Mammary epithelial cell (primary cell): ENCODE measurements at regions not wholly inside any gene's neighbourhood (a gene's known extent, or its start where the extent isn't known, plus 50 kb on each side); places are given as distances from the start of the nearest gene placed in this dataset.
"Not testable (repeated sequence)": the region's sequence is repeated elsewhere in the genome, so short reads cannot be mapped to it uniquely, and the experiment has no call there.

Experiments
- CTCF ChIP-seq, 2 donors: IDR thresholded peaks in 1 of 2; conservative IDR thresholded peaks in 1 of 2; 2 replicates each; pipeline ENCODE4 v1.5.1; 2011 to 2012; ENCODE audit warnings: inconsistent platforms in 2 of 2, low read length in 2 of 2, mild to moderate bottlenecking in 2 of 2, control low read depth in 1 of 2, low read depth in 1 of 2; ENCODE audit not compliant: insufficient read depth in 1 of 2; ENCODE audit errors: extremely low read depth in 1 of 2
- EZH2 ChIP-seq: IDR thresholded peaks from 2 replicates; pipeline ENCODE4 v1.6.1; 2012; ENCODE audit warnings: low read length, inconsistent platforms, borderline replicate concordance

- not testable (repeated sequence) for TF ChIP-seq CTCF (conservative IDR thresholded peaks at IDR 0.05 in 1 of 2, IDR thresholded peaks at IDR 0.05 in 1 of 2; ENCODE audit: extremely low read depth in 1 of 2, insufficient read depth in 1 of 2, low read depth in 1 of 2, low read length in 2 of 2); EZH2
These were observed 1601.8 kb downstream of the RPIA start for GRCh38 chr2:90293224-90293623.
